ENCODE measurements at regions not wholly inside any gene's neighbourhood (a gene's known extent, or its start where the extent isn't known, plus 50 kb on each side); places are given as distances from the start of the nearest gene placed in this dataset.

DNA sequence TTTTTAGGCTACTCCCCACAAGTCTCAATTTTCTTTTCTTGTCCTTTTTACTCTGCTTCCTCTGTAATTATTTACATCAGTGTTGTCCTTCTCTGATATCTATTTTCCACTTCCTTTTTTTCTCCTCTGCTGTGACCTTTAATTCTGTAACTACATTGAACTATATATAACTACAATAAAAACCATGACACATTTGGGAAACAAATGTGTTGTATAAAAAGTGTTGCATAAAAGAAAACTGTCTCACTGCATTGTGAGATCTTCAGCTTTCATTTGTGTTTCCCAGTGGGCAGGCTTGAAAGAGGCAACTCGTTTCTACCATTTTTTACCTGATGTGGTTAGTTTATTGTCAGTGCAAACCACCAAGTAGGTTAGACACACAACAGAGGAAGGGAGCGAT lies 483.9 kb upstream of the NRP1 start:
- intact Hi-C loops (cut with DNase I), result no loop called here
- Histone ChIP-seq H3K4me3 (no peak overlapping the region), H3K36me3 (no peaks in the 10 kb centered on the region), H3K27ac (no peak overlapping the region), H3K27me3 (no peaks in the 10 kb centered on the region), H3K9me3 (no peaks in the 10 kb centered on the region), H3K4me1 (no peaks in the 10 kb centered on the region)
- WGBS, 2 donors, result 57 to 71% methylated on average over 2 of the region's 2 CpGs
- no peak for DNase-seq
- no peak for TF ChIP-seq EP300 (IDR thresholded peaks at IDR 0.05)
- TF ChIP-seq, protein P1, sequence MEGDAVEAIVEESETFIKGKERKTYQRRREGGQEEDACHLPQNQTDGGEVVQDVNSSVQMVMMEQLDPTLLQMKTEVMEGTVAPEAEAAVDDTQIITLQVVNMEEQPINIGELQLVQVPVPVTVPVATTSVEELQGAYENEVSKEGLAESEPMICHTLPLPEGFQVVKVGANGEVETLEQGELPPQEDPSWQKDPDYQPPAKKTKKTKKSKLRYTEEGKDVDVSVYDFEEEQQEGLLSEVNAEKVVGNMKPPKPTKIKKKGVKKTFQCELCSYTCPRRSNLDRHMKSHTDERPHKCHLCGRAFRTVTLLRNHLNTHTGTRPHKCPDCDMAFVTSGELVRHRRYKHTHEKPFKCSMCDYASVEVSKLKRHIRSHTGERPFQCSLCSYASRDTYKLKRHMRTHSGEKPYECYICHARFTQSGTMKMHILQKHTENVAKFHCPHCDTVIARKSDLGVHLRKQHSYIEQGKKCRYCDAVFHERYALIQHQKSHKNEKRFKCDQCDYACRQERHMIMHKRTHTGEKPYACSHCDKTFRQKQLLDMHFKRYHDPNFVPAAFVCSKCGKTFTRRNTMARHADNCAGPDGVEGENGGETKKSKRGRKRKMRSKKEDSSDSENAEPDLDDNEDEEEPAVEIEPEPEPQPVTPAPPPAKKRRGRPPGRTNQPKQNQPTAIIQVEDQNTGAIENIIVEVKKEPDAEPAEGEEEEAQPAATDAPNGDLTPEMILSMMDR (IDR thresholded peaks at IDR 0.05), result no peak
- no peak for TF ChIP-seq POLR2AphosphoS5 (IDR thresholded peaks at IDR 0.05)
- TF ChIP-seq POLR2A (IDR thresholded peaks at IDR 0.05), result no peak

DNA sequence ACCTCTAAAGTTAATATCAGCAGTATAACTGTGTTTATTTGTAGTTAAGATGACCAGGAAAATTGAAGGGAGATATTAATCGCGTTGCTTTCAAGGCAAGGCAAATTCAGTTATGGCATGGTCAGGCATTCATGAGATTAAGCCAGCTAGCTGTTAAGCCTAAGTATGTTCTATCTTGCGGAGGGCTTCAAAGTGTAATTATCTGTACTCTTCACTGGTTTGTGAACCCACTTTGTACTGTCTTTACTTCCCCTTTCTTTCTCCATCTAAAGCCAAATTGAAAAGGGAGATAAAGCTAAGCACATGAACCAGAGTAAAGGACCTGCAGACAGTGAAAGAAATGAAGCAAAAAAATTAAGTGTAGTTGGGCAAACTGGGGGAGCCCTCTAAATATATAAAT lies 483.1 kb upstream of the NRP1 start:
- H3K9me3 ChIP-seq, result no peaks in the 10 kb centered on the region
- 87 to 95% methylated on average over 3 of the region's 3 CpGs for WGBS, 2 donors
- H3K4me3 ChIP-seq, result no peak overlapping the region
- TF ChIP-seq, protein P1 (IDR thresholded peaks at IDR 0.05), result no peak
- TF ChIP-seq POLR2AphosphoS5 (IDR thresholded peaks at IDR 0.05) (no peak), POLR2A (IDR thresholded peaks at IDR 0.05) (no peak), EP300 (IDR thresholded peaks at IDR 0.05) (no peak)
- DNase-seq, result no peak
- no peaks in the 10 kb centered on the region for H3K27me3 ChIP-seq
- H3K27ac ChIP-seq, result no peak overlapping the region
- H3K36me3 ChIP-seq, result no peaks in the 10 kb centered on the region
- intact Hi-C loops (cut with DNase I), result no loop called here
- H3K4me1 ChIP-seq, result no peaks in the 10 kb centered on the region

DNA sequence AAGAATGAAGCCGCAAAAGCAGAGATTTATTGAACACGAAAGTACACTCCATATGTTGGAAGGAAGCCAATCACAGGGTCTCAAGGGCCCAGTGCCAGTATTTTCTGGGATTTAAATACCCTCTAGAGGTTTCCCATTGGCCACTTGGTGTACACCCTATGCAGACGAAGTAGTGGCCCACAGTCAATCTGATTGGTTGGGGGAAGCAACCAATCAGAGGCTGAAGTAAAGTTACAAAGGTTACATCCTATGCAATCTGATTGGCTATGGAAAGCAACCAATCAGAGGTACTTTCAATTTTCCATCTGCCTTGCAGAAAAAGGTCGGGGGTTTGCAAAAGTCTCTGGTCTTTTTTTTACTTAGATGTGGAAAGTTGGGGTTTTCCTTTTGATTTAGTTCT lies 481.3 kb upstream of the NRP1 start:
- H3K4me3 ChIP-seq, result no peak overlapping the region
- no peaks in the 10 kb centered on the region for H3K36me3 ChIP-seq
- H3K27me3 ChIP-seq, result no peaks in the 10 kb centered on the region
- H3K9me3 ChIP-seq, result no peaks in the 10 kb centered on the region
- DNase-seq, result no peak
- TF ChIP-seq EP300 (IDR thresholded peaks at IDR 0.05) (no peak), POLR2A (IDR thresholded peaks at IDR 0.05) (no peak), POLR2AphosphoS5 (IDR thresholded peaks at IDR 0.05) (no peak)
- TF ChIP-seq, protein P1 (IDR thresholded peaks at IDR 0.05), result no peak
- H3K4me1 ChIP-seq, result no peaks in the 10 kb centered on the region
- 91 to 92% methylated on average over 4 of the region's 4 CpGs for whole genome bisulfite sequencing, 2 donors
- intact Hi-C loops (cut with DNase I), result no loop called here
- no peak overlapping the region for H3K27ac ChIP-seq

DNA sequence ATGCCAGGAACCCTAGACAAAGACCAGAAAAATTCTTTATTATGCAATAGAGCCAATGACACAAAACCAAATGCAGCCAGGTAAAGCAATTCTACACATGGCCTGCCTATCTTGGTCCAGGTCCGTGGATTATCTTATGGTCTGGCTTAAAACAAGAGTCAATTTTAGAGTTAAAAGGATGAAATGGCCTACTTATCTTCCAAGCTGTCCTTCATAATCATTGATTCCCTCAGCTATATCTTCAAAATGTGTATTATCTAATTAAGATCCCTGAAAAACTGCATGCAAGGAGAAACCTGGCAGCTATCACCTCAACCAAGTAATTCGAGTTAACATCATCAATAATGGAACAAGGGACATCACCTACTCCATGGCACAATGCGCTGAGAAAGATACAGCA lies 479.4 kb upstream of the NRP1 start:
- Histone ChIP-seq H3K4me3 (no peak overlapping the region), H3K27ac (no peak overlapping the region), H3K27me3 (no peaks in the 10 kb centered on the region), H3K4me1 (no peaks in the 10 kb centered on the region), H3K36me3 (no peaks in the 10 kb centered on the region), H3K9me3 (no peaks in the 10 kb centered on the region)
- intact Hi-C loops (cut with DNase I), result no loop called here
- TF ChIP-seq, protein P1 (IDR thresholded peaks at IDR 0.05), result no peak
- TF ChIP-seq EP300 (IDR thresholded peaks at IDR 0.05), result no peak
- 58 to 92% methylated on average over 3 of the region's 3 CpGs for WGBS, 2 donors
- DNase-seq, result no peak

DNA sequence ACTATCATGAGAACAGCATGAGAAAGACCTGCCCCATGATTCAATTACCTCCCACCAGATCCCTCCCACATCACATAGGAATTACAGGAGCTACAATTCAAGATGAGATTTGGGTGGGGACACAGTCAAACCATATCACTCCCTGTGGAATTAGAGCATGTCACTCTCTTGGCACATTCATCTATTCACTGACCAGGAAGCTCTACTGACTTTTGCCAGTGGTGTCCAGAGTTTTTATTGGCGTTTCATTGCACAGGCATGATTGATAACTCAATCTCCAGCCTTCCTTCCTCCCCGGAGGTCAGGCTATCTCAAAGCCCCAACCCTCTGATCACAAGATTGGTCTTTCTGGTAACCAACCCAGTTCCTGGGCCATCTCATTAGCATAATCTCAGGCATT lies 478.9 kb upstream of the NRP1 start:
- H3K27me3 ChIP-seq, result no peaks in the 10 kb centered on the region
- no peak for DNase-seq
- TF ChIP-seq POLR2A (IDR thresholded peaks at IDR 0.05) (no peak), POLR2AphosphoS5 (IDR thresholded peaks at IDR 0.05) (no peak), EP300 (IDR thresholded peaks at IDR 0.05) (no peak)
- H3K4me3 ChIP-seq, result no peak overlapping the region
- H3K4me1 ChIP-seq, result no peaks in the 10 kb centered on the region
- intact Hi-C loops (cut with DNase I), result no loop called here
- WGBS, 2 donors, result 82 to 95% methylated on average over 2 of the region's 2 CpGs
- H3K27ac ChIP-seq, result no peak overlapping the region
- H3K36me3 ChIP-seq, result no peaks in the 10 kb centered on the region
- H3K9me3 ChIP-seq, result no peaks in the 10 kb centered on the region

All from sigmoid colon (tissue), 6 donors.